ENCODE measurements at regions not wholly inside any gene's neighbourhood (a gene's known extent, or its start where the extent isn't known, plus 50 kb on each side); places are given as distances from the start of the nearest gene placed in this dataset.

GRCh38 chr7:35748371-35748770 lies 52.5 kb upstream of the SEPTIN7 start:
- TF ChIP-seq CTCF (IDR thresholded peaks at IDR 0.05) (no peak), POLR2AphosphoS5 (IDR thresholded peaks at IDR 0.05) (no peak)

Data from transverse colon (tissue), 4 donors.